Heart left ventricle (tissue), 16 donors: ENCODE measurements at regions not wholly inside any gene's neighbourhood (a gene's known extent, or its start where the extent isn't known, plus 50 kb on each side); places are given as distances from the start of the nearest gene placed in this dataset.

Experiments
- ATAC-seq, 4 donors: fragments of 200-7000 bp; cut with Tn5 transposase; one replicate each; pipeline ENCODE4 v1.9.1; 2020 to 2022; ENCODE audit warnings: moderate library complexity in 4 of 4, mild to moderate bottlenecking in 3 of 4, moderate number of reproducible peaks in 1 of 4
- DNase-seq, 5 donors: peaks; one replicate each; pipeline ENCODE4 v3.0.0-alpha.2; 2020
- H3K27ac ChIP-seq, 12 donors: fragments of 200-600 bp; sonication (generic) in 4 of 12; one replicate each; pipeline versions ENCODE4 v1.5.0 to v1.8.0; 2016 to 2022; ENCODE audit warnings: mild to moderate bottlenecking in 2 of 12
- H3K27me3 ChIP-seq, 9 donors: fragments of 200-600 bp; sonication (generic) in 2 of 9; one replicate each; pipeline versions ENCODE4 v1.5.1 to v1.8.0; 2016 to 2022; ENCODE audit warnings: mild to moderate bottlenecking in 3 of 9
- H3K36me3 ChIP-seq, 9 donors: fragments of 200-600 bp; sonication (generic) in 2 of 9; one replicate each; pipeline versions ENCODE4 v1.5.0 to v1.8.0; 2018 to 2022; ENCODE audit warnings: mild to moderate bottlenecking in 2 of 9
- H3K4me1 ChIP-seq, 12 donors: fragments of 200-600 bp; sonication (generic) in 4 of 12; one replicate each; pipeline versions ENCODE4 v1.5.0 to v1.8.0; 2016 to 2022; ENCODE audit warnings: mild to moderate bottlenecking in 3 of 12
- H3K4me3 ChIP-seq, 12 donors: fragments of 200-600 bp; sonication (generic) in 4 of 12; one replicate each; pipeline versions ENCODE4 v1.5.0 to v1.8.0; 2017 to 2022; ENCODE audit warnings: mild to moderate bottlenecking in 9 of 12, moderate library complexity in 4 of 12
- H3K9me3 ChIP-seq, 12 donors: fragments of 200-600 bp; sonication (generic) in 4 of 12; one replicate each; pipeline versions ENCODE4 v1.5.0 to v1.8.0; 2016 to 2022; ENCODE audit warnings: mild to moderate bottlenecking in 1 of 12
- CTCF ChIP-seq, 12 donors: fragments of 200-600 bp; sonication (generic) in 4 of 12; IDR thresholded peaks; one replicate each; pipeline versions ENCODE4 v1.5.0 to v1.8.0; 2018 to 2022; ENCODE audit warnings: antibody characterized with exemption in 12 of 12, mild to moderate bottlenecking in 5 of 12
- POLR2A ChIP-seq, 2 donors: fragments of 450-650 bp; IDR thresholded peaks; one replicate each; pipeline ENCODE4 v1.6.1; 2017; ENCODE audit warnings: antibody characterized with exemption in 2 of 2, mild to moderate bottlenecking in 2 of 2, moderate library complexity in 2 of 2
- WGBS, 4 donors: extraction: QIAGEN DNeasy Blood & Tissue Kit in 2 of 4; methylation state at CpG; one replicate each; pipeline versions ENCODE4 v1.1.5 to v1.1.7; 2013 to 2018; 5-methylcytosine and 5-hydroxymethylcytosine counted together
- intact Hi-C, 10 donors: fragments of 100-400 bp; cut with DNase I; formaldehyde crosslinking; loops; one replicate each; pipeline versions ENCODE4 v1.11.1 to v1.14.2; 2022
- donor health status: ischemic (EF 13 %, LVEDD 7.1; RV severe dilation, severe dysfunction).
- donor health status: healthy with polysubstance abuse.
- donor health status: DM: no; HTN: yes; CAD: no.
- donor health status: DM: no; HTN: no; CAD: no.
- donor health status: ischemic (EF 25% LVEDD 6.9; RV normal size, moderate dysfunction).
- donor health status: ischemic (EF 25% LVEDD 5.7; RV mildly dilated, moderate dysfunction).
- donor health status: healthy.
- donor health status: DM: yes; HTN: yes; CAD: no.
- donor health status: ischemic (EF 35%, LVEDD 5.7; RV mildly dilated, moderate dysfunction).
- donor health status: nonischemic (EF 11% LVEDD 7.7; RV severe dilation, severe dysfunction).
- donor health status: DM: yes; HTN: yes; CAD: no.
- donor health status: PGD.
- donor health status: ischemic (EF 29% LVEDD 5.4; RV normal size, mild dysfunction).
- donor health status: nonischemic (EF 23%, LVEDD 6.1; RV moderate dilation, normal function).

GRCh38 chr10:3892440-3893425, 107.7 kb upstream of the KLF6 start:
- no peaks in the 10 kb centered on the region for H3K9me3 ChIP-seq
- H3K4me1 ChIP-seq = peaks cover 0 to 48% (median 5%) of the 10 kb centered on the region in 12 donors
- H3K4me3 ChIP-seq = no peak overlapping the region
- H3K27me3 ChIP-seq = no peaks in the 10 kb centered on the region
- intact Hi-C loops = loop anchor here in 1 of 10 donors (5.0 kb wide), 1 partner anchor 655 kb away; no protein-coding TSS in a partner anchor
- peak overlapping the region in 1 of 12 donors; percentile 72 for H3K27ac ChIP-seq
- H3K36me3 ChIP-seq = no peaks in the 10 kb centered on the region
- WGBS, 4 donors = 83 to 90% (median 89%) methylated on average over 9 of the region's 9 CpGs
- no peak for TF ChIP-seq CTCF (IDR thresholded peaks at IDR 0.05)
- TF ChIP-seq POLR2A (IDR thresholded peaks at IDR 0.05) = no peak
- no peak for ATAC-seq
- no peak for DNase-seq

GRCh38 chr10:3891396-3891795, 106.4 kb upstream of the KLF6 start:
- Histone ChIP-seq H3K36me3 (no peaks in the 10 kb centered on the region), H3K27ac (peak overlapping the region in 1 of 12 donors; percentile 44), H3K4me1 (peaks cover 0 to 58% (median 18%) of the 10 kb centered on the region in 12 donors), H3K4me3 (no peak overlapping the region), H3K9me3 (no peaks in the 10 kb centered on the region), H3K27me3 (no peaks in the 10 kb centered on the region)
- DNase-seq (no peak), ATAC-seq (no peak)
- 92 to 99% (median 94%) methylated on average over 3 of the region's 3 CpGs for WGBS, 4 donors
- intact Hi-C loops = loop anchor here in 1 of 10 donors (5.0 kb wide), 1 partner anchor 654 kb away; no protein-coding TSS in a partner anchor
- TF ChIP-seq CTCF (IDR thresholded peaks at IDR 0.05) = no peak
- no peak for TF ChIP-seq POLR2A (IDR thresholded peaks at IDR 0.05)

- peaks cover 0 to 60% (median 19%) of the 10 kb centered on the region in 12 donors for H3K4me1 ChIP-seq
- no peaks in the 10 kb centered on the region for H3K9me3 ChIP-seq
- ATAC-seq (no peak), DNase-seq (no peak)
- 83 to 91% (median 87%) methylated on average over 14 of the region's 14 CpGs for WGBS, 4 donors
- intact Hi-C loops = loop anchor here in 1 of 10 donors (5.0 kb wide), 1 partner anchor 653 kb away; no protein-coding TSS in a partner anchor
- no peaks in the 10 kb centered on the region for H3K27me3 ChIP-seq
- H3K4me3 ChIP-seq = no peak overlapping the region
- H3K27ac ChIP-seq = no peak overlapping the region
- no peaks in the 10 kb centered on the region for H3K36me3 ChIP-seq
- TF ChIP-seq CTCF (IDR thresholded peaks at IDR 0.05) (no peak), POLR2A (IDR thresholded peaks at IDR 0.05) (no peak)
Measured at GRCh38 chr10:3890602-3891352, 105.8 kb upstream of the KLF6 start.
